GM21528 (cell line): ENCODE measurements at regions not wholly inside any gene's neighbourhood (a gene's known extent, or its start where the extent isn't known, plus 50 kb on each side); places are given as distances from the start of the nearest gene placed in this dataset.
A peak's percentile ranks its signal among the peaks of the same experiment; 100 is the strongest.
"Not testable (repeated sequence)": the region's sequence is repeated elsewhere in the genome, so short reads cannot be mapped to it uniquely, and the experiment has no call there.

Experiments
- ATAC-seq: cut with Tn5 transposase; IDR thresholded peaks from one replicate; pipeline ENCODE4 v1.9.1; 2021; ENCODE audit warnings: mild to moderate bottlenecking, moderate library complexity; ENCODE audit not compliant: unreplicated experiment, low FRiP score

GRCh38 chr12:45490232-45490881 is 239.1 kb upstream of the ARID2 start:
- ATAC-seq: no peak

- no peak for ATAC-seq
Measured at GRCh38 chr12:45494279-45494678, 235.2 kb upstream of the ARID2 start.

GRCh38 chr12:45498645-45499044 is 230.9 kb upstream of the ARID2 start:
- ATAC-seq: no peak

DNA sequence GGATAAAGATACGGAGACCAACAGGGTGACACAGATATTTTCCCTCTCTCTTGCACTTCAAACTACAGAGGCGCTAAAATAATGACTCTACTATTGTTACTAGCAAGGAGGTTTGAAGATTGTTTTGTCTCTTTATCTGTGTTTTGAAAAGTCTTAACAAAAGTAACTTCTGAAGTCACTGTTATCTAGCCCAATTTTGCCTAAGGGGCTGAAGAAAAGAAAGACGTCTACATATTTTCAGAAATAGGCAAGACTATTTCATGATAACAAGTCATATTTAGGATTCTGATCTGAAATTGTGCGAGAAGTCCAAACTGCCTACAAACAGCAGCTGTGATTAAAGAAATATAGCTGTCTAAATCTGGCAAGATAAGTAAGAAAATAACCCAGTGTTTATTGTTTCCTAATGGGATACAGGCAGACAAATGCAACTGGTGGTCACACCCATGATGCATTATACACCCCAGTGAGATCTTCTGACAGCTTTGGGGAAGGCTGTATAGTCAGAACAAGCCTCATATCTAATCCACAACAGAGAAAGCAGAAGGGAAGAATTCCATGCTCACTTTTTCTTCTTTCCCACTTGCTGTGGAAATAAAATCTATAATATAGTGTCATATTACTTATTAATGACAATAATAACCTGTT is 226.9 kb upstream of the ARID2 start:
- no peak for ATAC-seq

DNA sequence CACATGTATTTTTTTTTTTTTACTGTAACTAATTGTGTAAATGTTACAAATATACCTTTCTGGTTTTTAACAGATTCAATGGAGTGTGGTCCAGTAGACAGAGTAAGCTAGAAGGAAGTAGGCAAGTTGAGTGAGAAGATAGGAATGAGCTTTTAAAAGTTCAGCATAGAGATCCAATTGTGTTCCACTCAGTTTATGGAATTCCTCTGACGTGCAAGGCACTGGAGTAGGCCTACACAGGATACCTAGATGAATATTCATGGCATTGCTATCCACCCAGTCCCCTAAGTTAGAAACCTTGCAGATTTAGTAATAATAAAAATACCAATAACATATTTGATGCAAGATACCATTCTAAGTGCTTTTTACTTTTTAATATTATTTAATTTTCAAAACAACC is 225.6 kb upstream of the ARID2 start:
- no peak for ATAC-seq

DNA sequence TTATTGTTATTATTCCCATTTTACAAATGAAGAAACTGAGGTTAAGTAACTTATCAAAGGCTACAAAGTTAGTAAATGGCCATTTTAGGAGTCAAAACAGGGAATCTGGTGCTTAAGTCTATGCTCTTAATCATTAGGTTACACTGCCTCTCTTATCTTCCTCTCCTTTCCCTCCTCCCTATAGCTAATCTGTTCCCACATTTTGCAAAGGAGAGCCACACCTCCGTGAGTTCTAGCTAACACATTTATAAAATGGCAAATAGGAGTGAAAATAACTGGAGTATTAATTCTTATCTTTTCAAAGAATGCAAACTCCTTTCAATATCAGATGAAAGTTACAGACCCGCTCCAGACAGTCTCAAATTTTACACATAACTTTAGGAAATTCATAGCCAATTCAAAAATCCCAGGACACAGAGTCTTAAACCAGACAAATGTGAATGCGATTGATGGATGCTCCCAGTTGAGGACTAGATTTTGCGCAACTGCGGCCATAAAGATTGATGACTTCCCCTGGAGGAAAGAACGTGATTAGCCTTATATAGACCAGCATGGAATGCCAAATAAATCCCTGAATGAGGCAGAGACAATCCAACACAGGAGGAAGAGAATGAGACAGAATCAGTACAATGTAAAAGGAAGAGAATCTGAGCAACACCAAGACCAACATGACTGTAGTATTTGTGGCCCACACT is 225.0 kb upstream of the ARID2 start:
- ATAC-seq: no peak

DNA sequence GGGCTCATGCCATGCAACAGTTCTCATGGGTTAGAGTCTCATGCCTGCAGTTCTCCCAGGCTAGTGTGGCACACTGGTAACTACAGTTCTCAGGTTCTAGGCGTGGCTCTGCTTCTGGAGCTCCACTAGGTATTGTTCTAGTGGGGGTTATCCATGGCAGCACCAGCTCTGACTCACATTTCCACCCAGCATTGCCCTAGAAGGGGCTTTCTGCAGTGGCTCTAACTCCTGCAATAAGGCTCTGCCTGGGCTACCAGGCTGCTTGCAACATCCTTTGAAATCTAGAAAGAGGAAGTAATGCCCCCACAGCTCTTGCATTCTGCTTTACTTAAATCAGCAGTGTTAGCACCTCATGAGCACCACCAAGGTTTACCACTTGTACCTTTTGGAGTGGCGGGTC is 220.3 kb upstream of the ARID2 start:
- ATAC-seq: no peak

GRCh38 chr12:45509621-45510020 is 219.9 kb upstream of the ARID2 start:
- ATAC-seq: no peak

- no peak for ATAC-seq
Measured at GRCh38 chr12:45517381-45517780, 212.1 kb upstream of the ARID2 start.

DNA sequence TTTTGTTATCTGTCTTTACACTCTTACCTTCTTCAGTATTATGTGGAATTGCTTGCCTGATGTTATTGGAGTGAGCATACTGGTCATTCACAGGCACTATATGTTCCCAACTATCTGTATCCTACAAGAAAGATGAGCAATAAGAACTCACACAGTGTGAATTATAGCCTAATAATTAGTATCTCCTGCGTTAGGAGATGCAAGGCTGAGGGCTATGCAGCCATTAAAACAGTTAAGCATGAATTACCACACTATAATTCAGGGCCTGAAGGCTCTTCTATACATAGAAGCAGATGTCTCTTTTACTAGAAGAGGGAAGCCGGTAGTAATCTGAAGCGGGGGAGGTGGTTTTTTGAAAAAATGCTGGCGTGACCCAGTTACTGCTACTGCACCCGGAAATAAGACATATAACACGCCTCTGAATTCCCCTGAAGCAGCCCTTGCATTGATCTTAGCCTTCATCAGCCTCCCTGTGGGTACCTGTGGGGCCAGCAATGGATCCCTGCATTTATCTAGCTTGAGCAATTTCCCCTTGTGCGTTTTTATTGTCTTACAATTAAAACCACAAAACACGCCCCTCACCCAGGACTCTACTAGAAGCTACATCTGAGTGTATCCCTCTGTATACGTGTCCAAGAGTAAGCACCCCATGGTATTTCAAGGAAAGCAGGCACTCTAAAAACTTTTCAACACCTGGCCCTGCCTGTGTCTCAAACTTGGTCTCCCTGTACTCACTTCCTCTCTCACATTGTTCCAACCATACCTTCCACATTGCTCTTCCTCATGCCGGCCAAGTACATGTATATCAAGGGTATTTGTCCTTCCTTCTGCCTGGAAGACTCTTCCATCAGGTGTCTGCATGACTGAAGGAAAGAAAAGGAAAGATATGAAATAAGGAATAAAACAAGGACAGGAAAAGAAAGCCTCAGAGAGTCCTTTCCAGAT is 210.9 kb upstream of the ARID2 start:
- ATAC-seq: no peak

DNA sequence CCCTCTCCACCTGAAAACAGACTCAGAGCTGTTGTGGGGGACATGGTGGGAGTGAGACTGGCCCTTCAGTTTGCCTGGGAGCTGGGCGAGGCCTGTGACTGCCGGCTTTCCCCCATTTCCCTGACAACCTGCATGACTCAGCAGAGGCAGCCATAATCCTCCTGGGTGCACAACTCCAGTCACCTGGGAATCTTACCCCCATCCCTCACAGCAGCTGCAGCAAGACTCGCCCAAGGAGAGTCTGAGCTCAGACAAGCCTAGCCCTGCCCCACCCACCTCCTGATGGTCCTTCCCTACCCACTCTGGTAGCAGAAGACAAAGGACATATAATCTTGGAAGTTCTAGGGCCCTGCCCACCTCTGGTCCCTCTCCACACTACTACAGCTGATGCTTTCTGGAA is 207.3 kb upstream of the ARID2 start:
- ATAC-seq: no peak

DNA sequence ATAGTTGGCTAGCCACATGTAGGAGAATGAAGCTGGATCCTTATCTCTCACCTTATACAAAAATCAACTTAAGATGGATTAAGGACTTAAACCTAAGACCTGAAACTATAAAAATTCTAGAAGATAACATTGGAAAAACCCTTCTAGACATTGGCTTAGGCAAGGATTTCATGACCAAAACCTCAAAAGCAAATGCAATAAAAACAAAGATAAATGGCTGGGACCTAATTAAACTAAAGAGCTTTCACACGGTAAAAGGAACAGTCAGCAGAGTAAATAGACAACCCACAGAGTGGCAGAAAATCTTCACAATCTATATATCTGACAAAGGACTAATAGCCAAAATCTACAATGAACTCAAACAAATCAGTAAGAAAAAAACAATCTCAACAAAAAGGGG is 202.7 kb upstream of the ARID2 start:
- ATAC-seq: not testable (repeated sequence)

GRCh38 chr12:45532113-45532512 is 197.4 kb upstream of the ARID2 start:
- no peak for ATAC-seq

DNA sequence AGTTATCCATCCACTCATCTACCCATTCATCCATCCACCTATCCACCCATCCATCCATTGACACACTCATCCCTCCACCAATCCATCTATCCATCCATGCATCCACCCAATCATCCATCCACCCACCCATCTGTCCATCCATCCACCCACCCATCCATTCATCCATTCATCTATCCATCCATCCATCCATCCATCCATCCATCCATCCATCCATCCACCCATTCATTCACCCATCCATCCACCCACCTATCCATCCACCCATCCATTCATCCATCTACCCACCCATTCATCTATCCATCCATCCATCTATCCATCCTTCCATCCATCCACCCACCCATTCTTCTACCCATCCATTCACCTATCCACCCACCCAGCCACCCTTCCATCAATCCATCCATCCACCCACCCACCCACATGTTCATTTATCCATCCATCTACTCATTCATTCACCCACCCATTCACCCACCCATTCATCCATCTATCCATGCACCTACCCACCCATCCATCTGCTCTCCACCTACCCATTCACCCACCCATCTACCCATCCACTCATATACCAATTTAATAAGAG is 193.8 kb upstream of the ARID2 start:
- no peak for ATAC-seq

DNA sequence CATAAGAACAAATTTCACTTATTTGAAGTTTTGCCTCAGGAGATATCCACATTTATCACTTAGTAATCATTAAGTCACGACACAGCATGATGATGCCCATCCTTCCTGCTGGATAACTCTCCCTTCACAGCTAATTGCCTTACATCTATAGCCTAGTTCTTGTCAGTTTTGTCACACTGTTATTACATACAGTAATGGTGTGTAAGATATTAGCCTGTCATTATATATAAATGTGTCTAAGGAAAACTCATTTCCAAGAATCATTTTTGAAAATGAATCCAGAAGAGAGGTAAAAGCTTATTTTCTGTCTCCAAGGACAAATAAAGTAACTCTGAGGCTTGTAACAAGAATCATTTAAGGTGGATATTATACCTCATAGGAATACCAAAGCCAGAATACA is 193.2 kb upstream of the ARID2 start:
- no peak for ATAC-seq

DNA sequence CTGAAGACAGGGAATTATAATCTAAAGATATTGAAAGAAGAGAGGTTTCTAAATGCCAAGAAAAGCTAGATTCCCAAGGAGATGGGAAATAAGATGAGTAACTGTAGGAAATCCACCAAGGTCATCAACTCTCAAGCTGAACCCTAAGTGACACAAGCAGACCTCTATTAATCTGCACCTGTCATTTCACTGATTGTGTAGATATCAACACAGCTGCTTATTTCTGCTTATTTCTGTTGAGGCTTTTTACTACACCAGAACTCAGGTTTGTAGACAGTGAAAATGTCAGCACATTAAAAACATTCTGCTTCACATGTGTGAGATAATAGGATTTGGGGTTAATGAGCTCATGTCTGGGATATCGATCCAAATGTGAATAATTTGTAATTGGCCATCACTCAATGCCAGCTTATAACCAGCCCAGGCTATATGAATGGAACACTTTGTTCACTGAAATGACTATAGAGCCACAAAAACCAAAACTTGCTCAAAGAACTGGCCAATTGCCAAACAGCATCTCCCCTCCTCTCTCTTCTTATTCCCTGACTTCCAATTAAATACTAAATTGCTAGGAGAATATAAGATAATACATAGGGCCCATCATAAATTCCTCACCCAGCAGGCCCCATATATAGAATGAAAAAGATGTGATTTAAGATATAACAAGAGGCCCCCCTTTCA is 188.7 kb upstream of the ARID2 start:
- no peak for ATAC-seq

DNA sequence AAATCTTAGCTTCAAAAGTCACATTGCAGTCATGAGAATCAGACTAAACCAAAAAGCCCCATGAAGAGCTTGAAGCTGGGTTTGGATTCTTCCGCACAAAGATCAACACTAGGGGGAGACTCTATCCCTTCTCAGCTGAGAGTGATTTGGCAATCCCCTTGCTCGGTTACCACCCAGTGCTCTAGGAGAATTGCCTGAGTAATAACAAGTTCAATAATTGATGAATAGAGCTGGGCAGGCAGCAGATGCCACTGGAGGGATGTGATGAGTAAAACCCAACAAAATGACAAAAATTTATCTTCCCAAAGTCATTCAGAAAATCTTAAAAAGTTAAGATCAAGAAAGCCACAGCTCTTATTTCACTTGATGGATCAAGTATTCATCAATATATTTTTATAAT is 185.6 kb upstream of the ARID2 start:
- ATAC-seq: peak; percentile 76

GRCh38 chr12:45546545-45546944 is 183.0 kb upstream of the ARID2 start:
- ATAC-seq: no peak

- no peak for ATAC-seq
Measured at GRCh38 chr12:45547132-45547531, 182.4 kb upstream of the ARID2 start.

DNA sequence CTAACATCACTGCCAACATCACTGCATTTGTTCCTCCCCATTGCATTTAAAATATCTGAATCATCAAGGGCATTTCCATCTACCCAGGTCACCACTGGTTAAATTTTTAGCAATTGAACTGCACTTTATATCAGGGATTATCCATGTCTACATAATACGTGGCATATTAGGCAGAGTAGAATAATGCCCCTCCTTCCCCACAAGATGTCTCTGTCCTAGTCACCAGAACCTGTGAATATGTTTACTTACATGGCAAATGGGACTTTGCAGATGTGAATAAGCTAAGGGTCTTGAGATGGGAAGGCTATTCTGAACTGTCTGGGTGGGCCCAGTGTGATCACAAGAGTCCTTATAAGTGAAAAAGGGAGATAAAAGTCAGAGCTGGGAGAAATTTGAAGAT is 181.7 kb upstream of the ARID2 start:
- ATAC-seq: no peak
